K562 (cell line): ENCODE measurements at regions not wholly inside any gene's neighbourhood (a gene's known extent, or its start where the extent isn't known, plus 50 kb on each side); places are given as distances from the start of the nearest gene placed in this dataset.

ENCODE experiments used
- ATAC-seq: fragments of 200-7000 bp; cut with Tn5 transposase; 3 replicates; pipeline ENCODE4 v1.9.1; 2020; ENCODE audit warnings: moderate library complexity
- BruUV-seq: library from RNA; stranded (reverse); fragments of 400-500 nt; replicated peaks from 2 replicates; lab custom pipeline; 2021; lab: Mats Ljungman, UMichigan
- CTCF ChIA-PET: fragments of 300-600 bp; formaldehyde crosslinking; extraction: SDS; loops from one replicate; lab custom pipeline; 2021; ENCODE audit warnings: low intra/inter-chr PET ratio; lab: Yijun Ruan, JAX
- POLR2A ChIA-PET: fragments of 300-600, 350-650 bp; sonication (Branson Sonifier 250); formaldehyde crosslinking; extraction: SDS; loops from one replicate; lab custom pipeline; 2021; ENCODE audit warnings: antibody characterized with exemption, inconsistent platforms; lab: Yijun Ruan, JAX
- DNase-seq, 4 experiments: peaks; one replicate each; pipeline versions ENCODE4 v3.0.0 to v3.0.0-alpha.2; 2011 to 2018; ENCODE audit warnings: low spot score in 3 of 4, mixed read lengths in 3 of 4; ENCODE audit errors: extremely low read depth in 1 of 4
- FAIRE-seq: peaks from 2 replicates; lab custom pipeline; 2011; peaks lifted over from hg19 to GRCh38; lab: Jason Lieb, UNC
- H2AFZ ChIP-seq: 2 replicates; pipeline ENCODE4 v1.6.0; 2011; ENCODE audit warnings: low read depth, low read length, control low read depth, inconsistent platforms
- H3K27ac ChIP-seq: fragments of 200-600 bp; 3 replicates; pipeline ENCODE4 v1.8.0; 2011; ENCODE audit warnings: low read depth, mild to moderate bottlenecking, control low read depth, inconsistent platforms, low read length, moderate library complexity, mixed read lengths; ENCODE audit errors: extremely low read depth
- H3K27me3 ChIP-seq, 2 experiments: fragments of 300-600 bp in 1 of 2; 2 replicates in 1 of 2; 3 replicates in 1 of 2; pipeline versions ENCODE4 v1.6.0 to v1.8.0; 2011; ENCODE audit warnings: inconsistent platforms in 2 of 2, low read length in 2 of 2, mild to moderate bottlenecking in 1 of 2, mixed read lengths in 1 of 2, moderate library complexity in 1 of 2; ENCODE audit not compliant: control insufficient read depth in 2 of 2, insufficient read depth in 2 of 2
- H3K36me3 ChIP-seq: fragments of 300-600 bp; 3 replicates; pipeline ENCODE4 v1.8.0; 2011; ENCODE audit warnings: mild to moderate bottlenecking, low read length, inconsistent platforms; ENCODE audit not compliant: control insufficient read depth, insufficient read depth
- H3K4me1 ChIP-seq, 2 experiments: fragments of 200-600 bp in 1 of 2; replicated peaks in 1 of 2; 2 replicates in 1 of 2; 3 replicates in 1 of 2; pipeline versions ENCODE4 v1.5.1 to v1.8.0; 2011; ENCODE audit warnings: inconsistent platforms in 2 of 2, low read length in 2 of 2, mild to moderate bottlenecking in 1 of 2, mixed read lengths in 1 of 2, moderate library complexity in 1 of 2; ENCODE audit not compliant: control insufficient read depth in 2 of 2, insufficient read depth in 2 of 2
- H3K4me2 ChIP-seq: 2 replicates; pipeline ENCODE4 v1.6.1; 2011; ENCODE audit warnings: low read length, control low read depth, inconsistent platforms, mixed read lengths; ENCODE audit not compliant: insufficient read depth
- H3K4me3 ChIP-seq: fragments of 200-600 bp; sonication (generic), shearing (Covaris generic); 2 replicates; pipeline ENCODE4 v1.5.1; 2016; ENCODE audit warnings: control low read depth, inconsistent platforms
- H3K79me2 ChIP-seq: fragments of 200-600 bp; 3 replicates; pipeline ENCODE4 v1.8.0; 2011; ENCODE audit warnings: low read length, inconsistent platforms; ENCODE audit not compliant: control insufficient read depth, insufficient read depth
- H3K9ac ChIP-seq, 2 experiments: 2 replicates each; pipeline versions ENCODE4 v1.6.0 to v1.6.1; 2011; ENCODE audit warnings: low read depth in 2 of 2, low read length in 2 of 2, control low read depth in 1 of 2, inconsistent platforms in 1 of 2, mild to moderate bottlenecking in 1 of 2, mixed read lengths in 1 of 2; ENCODE audit not compliant: insufficient read depth in 1 of 2
- H3K9me1 ChIP-seq: one replicate; pipeline ENCODE4 v1.6.0; 2011; ENCODE audit warnings: inconsistent platforms, mild to moderate bottlenecking, low read length, moderate library complexity; ENCODE audit not compliant: control insufficient read depth, insufficient read depth
- H3K9me3 ChIP-seq: replicated peaks from 2 replicates; pipeline ENCODE4 v1.5.1; 2011; ENCODE audit warnings: low read depth, low read length, inconsistent platforms; ENCODE audit not compliant: control insufficient read depth, insufficient read depth
- H4K20me1 ChIP-seq: replicated peaks from 2 replicates; pipeline ENCODE4 v1.6.1; 2011; ENCODE audit warnings: low read length, inconsistent platforms, mixed read lengths; ENCODE audit not compliant: control insufficient read depth, insufficient read depth
- CTBP1 ChIP-seq: fragments of 450-650 bp; IDR thresholded peaks from 2 replicates; pipeline ENCODE4 v1.6.1; 2016; ENCODE audit warnings: borderline replicate concordance
- EGR1 ChIP-seq: fragments of 450-650 bp; conservative IDR thresholded peaks from 2 replicates; pipeline ENCODE4 v1.6.1; 2017; ENCODE audit warnings: mild to moderate bottlenecking
- ERF ChIP-seq: fragments of 450-650 bp; formaldehyde crosslinking; IDR thresholded peaks from 2 replicates; pipeline ENCODE4 v1.4.0; 2020; ENCODE audit warnings: mild to moderate bottlenecking, mixed read lengths
- GABPA ChIP-seq: fragments of 200-800 bp; sonication (Bioruptor generic); conservative IDR thresholded peaks from 2 replicates; pipeline ENCODE4 v1.6.1; 2016; ENCODE audit warnings: low read depth, missing genetic modification characterization, missing compliant biosample characterization
- GTF2E2 ChIP-seq: fragments of 200-800 bp; sonication (Bioruptor generic); IDR thresholded peaks from 2 replicates; pipeline ENCODE4 v1.6.1; 2016; ENCODE audit warnings: missing genetic modification characterization, missing compliant biosample characterization
- MBD2 ChIP-seq: sonication (generic); IDR thresholded peaks from 2 replicates; pipeline ENCODE4 v1.6.1; 2016; ENCODE audit warnings: low read depth, borderline replicate concordance
- MEF2A ChIP-seq: IDR thresholded peaks from 2 replicates; pipeline ENCODE4 v1.6.1; 2011; ENCODE audit warnings: low read depth, mild to moderate bottlenecking, low read length, moderate library complexity; ENCODE audit not compliant: control insufficient read depth
- NR2C1 ChIP-seq, 2 experiments: fragments of 450-650 bp; IDR thresholded peaks; 2 replicates each; pipeline ENCODE4 v1.6.1; 2017; ENCODE audit warnings: mild to moderate bottlenecking in 2 of 2, antibody characterized with exemption in 1 of 2, inconsistent platforms in 1 of 2, missing compliant biosample characterization in 1 of 2, missing genetic modification characterization in 1 of 2
- NR4A1 ChIP-seq, 2 experiments: fragments of 250-450 bp in 1 of 2; fragments of 450-650 bp in 1 of 2; sonication (Bioruptor Pico) in 1 of 2; IDR thresholded peaks; 2 replicates each; pipeline versions ENCODE4 v1.4.0 to v1.6.1; 2016 to 2020; ENCODE audit warnings: mild to moderate bottlenecking in 2 of 2, missing compliant biosample characterization in 1 of 2, missing genetic modification characterization in 1 of 2, moderate library complexity in 1 of 2
- SRSF9 ChIP-seq: fragments of 200-400 bp; formaldehyde crosslinking; IDR thresholded peaks from 2 replicates; pipeline ENCODE4 v1.6.1; 2017; ENCODE audit warnings: low read depth, low read length, borderline replicate concordance
- ZNF12 ChIP-seq: sonication (generic); formaldehyde crosslinking; IDR thresholded peaks from 2 replicates; pipeline ENCODE4 v1.4.0; 2020; ENCODE audit warnings: mild to moderate bottlenecking, missing genetic modification reagents
- WGBS: fragments of 100-300 bp; shearing (Covaris generic); methylation state at CpG from one replicate; pipeline ENCODE4 v1.1.6; 2016; ENCODE audit warnings: low coverage, mixed read lengths; ENCODE audit not compliant: insufficient coverage; ENCODE audit errors: missing lambda C conversion rate; 5-methylcytosine and 5-hydroxymethylcytosine counted together
- in situ Hi-C: fragments of 300-500 bp; cut with MboI; formaldehyde crosslinking; loops from 4 replicates; pipeline ENCODE4 v1.15.0; 2018; ENCODE audit warnings: inconsistent platforms, mixed read lengths
- intact Hi-C: fragments of 100-400 bp; cut with micrococcal nuclease; formaldehyde crosslinking; loops from 2 replicates; pipeline ENCODE4 v1.14.2; 2022
- TF ChIP-seq, protein P1 (sequence below), 2 experiments: fragments of 450-650 bp in 1 of 2; IDR thresholded peaks; 2 replicates each; pipeline ENCODE4 v1.6.1; 2011 to 2017; ENCODE audit warnings: low read depth in 2 of 2, antibody characterized with exemption in 1 of 2, borderline replicate concordance in 1 of 2, low read length in 1 of 2, mild to moderate bottlenecking in 1 of 2, mixed read lengths in 1 of 2; ENCODE audit not compliant: control insufficient read depth in 1 of 2
- TF ChIP-seq, protein P2 (sequence below): fragments of 250-450 bp; sonication (Bioruptor Pico); IDR thresholded peaks from 2 replicates; pipeline ENCODE4 v1.8.0; 2022; ENCODE audit warnings: moderate library complexity, mild to moderate bottlenecking, inconsistent platforms
- TF ChIP-seq, protein P3 (sequence below): sonication (generic); formaldehyde crosslinking; IDR thresholded peaks from 2 replicates; pipeline ENCODE4 v1.8.0; 2023; ENCODE audit warnings: mild to moderate bottlenecking, missing genetic modification reagents

DNA sequence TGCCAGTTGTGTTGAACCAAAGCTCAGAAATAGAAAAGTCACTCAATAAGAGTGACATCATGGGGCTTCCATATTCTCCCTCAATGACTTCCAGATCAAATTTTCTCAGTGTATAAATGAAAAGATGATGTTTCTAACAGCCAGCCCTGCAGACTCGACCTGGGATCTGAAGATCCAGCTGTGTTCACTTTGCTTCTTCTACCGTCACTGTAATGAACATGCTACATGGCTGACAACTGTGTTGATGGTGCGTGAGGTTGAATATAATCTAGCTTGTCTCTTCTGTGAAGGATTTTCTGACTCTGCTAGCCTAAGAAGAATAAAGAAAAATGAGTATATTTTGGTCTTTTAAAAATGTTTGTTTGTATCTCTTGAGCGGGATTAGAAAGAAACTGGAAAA lies 577.8 kb downstream of the ETNK1 start:
- Histone ChIP-seq H3K79me2 (no peaks in the 10 kb centered on the region), H2AFZ (no peak overlapping the region), H3K4me2 (no peak overlapping the region), H3K9me1 (no peaks in the 10 kb centered on the region), H3K9ac (no peak overlapping the region), H3K36me3 (no peaks in the 10 kb centered on the region), H3K4me1 (no peaks in the 10 kb centered on the region), H4K20me1 (no peaks in the 10 kb centered on the region), H3K27ac (no peak overlapping the region), H3K9me3 (no peaks in the 10 kb centered on the region), H3K27me3 (no peaks in the 10 kb centered on the region), H3K4me3 (no peak overlapping the region)
- FAIRE-seq (no peak), ATAC-seq (no peak), DNase-seq (no peak)
- CTCF ChIA-PET, result no interaction called here
- no TSS peak for BruUV-seq
- 61% methylated on average over 4 of the region's 4 CpGs for WGBS
- intact Hi-C loops (loop anchor here (10.0 kb wide), 2 partner anchors 302 to 822 kb away; no protein-coding TSS in a partner anchor), in situ Hi-C loops (no loop called here)
- POLR2A ChIA-PET, result no interaction called here
- TF ChIP-seq, protein P1, sequence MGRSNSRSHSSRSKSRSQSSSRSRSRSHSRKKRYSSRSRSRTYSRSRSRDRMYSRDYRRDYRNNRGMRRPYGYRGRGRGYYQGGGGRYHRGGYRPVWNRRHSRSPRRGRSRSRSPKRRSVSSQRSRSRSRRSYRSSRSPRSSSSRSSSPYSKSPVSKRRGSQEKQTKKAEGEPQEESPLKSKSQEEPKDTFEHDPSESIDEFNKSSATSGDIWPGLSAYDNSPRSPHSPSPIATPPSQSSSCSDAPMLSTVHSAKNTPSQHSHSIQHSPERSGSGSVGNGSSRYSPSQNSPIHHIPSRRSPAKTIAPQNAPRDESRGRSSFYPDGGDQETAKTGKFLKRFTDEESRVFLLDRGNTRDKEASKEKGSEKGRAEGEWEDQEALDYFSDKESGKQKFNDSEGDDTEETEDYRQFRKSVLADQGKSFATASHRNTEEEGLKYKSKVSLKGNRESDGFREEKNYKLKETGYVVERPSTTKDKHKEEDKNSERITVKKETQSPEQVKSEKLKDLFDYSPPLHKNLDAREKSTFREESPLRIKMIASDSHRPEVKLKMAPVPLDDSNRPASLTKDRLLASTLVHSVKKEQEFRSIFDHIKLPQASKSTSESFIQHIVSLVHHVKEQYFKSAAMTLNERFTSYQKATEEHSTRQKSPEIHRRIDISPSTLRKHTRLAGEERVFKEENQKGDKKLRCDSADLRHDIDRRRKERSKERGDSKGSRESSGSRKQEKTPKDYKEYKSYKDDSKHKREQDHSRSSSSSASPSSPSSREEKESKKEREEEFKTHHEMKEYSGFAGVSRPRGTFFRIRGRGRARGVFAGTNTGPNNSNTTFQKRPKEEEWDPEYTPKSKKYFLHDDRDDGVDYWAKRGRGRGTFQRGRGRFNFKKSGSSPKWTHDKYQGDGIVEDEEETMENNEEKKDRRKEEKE (IDR thresholded peaks at IDR 0.05; ENCODE audit: borderline replicate concordance in 1 of 2, control insufficient read depth in 1 of 2, low read depth in 2 of 2, low read length in 1 of 2), result no peak
- TF ChIP-seq GTF2E2 (tag) (no peak), NR4A1 (CRISPR knock-in tag; IDR thresholded peaks at IDR 0.05) (no peak), NR4A1 (tag; IDR thresholded peaks at IDR 0.05) (no peak), GABPA (no peak), EGR1 (no peak), NR2C1 (IDR thresholded peaks at IDR 0.05) (no peak), NR2C1 (tag; IDR thresholded peaks at IDR 0.05) (no peak), MBD2 (no peak), CTBP1 (no peak), SRSF9 (no peak), MEF2A (no peak), ZNF12 (CRISPR knock-in tag) (no peak), ERF (no peak)
- TF ChIP-seq, protein P2, sequence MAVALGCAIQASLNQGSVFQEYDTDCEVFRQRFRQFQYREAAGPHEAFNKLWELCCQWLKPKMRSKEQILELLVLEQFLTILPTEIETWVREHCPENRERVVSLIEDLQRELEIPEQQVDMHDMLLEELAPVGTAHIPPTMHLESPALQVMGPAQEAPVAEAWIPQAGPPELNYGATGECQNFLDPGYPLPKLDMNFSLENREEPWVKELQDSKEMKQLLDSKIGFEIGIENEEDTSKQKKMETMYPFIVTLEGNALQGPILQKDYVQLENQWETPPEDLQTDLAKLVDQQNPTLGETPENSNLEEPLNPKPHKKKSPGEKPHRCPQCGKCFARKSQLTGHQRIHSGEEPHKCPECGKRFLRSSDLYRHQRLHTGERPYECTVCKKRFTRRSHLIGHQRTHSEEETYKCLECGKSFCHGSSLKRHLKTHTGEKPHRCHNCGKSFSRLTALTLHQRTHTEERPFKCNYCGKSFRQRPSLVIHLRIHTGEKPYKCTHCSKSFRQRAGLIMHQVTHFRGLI (CRISPR knock-in tag), result no peak
- TF ChIP-seq, protein P3, sequence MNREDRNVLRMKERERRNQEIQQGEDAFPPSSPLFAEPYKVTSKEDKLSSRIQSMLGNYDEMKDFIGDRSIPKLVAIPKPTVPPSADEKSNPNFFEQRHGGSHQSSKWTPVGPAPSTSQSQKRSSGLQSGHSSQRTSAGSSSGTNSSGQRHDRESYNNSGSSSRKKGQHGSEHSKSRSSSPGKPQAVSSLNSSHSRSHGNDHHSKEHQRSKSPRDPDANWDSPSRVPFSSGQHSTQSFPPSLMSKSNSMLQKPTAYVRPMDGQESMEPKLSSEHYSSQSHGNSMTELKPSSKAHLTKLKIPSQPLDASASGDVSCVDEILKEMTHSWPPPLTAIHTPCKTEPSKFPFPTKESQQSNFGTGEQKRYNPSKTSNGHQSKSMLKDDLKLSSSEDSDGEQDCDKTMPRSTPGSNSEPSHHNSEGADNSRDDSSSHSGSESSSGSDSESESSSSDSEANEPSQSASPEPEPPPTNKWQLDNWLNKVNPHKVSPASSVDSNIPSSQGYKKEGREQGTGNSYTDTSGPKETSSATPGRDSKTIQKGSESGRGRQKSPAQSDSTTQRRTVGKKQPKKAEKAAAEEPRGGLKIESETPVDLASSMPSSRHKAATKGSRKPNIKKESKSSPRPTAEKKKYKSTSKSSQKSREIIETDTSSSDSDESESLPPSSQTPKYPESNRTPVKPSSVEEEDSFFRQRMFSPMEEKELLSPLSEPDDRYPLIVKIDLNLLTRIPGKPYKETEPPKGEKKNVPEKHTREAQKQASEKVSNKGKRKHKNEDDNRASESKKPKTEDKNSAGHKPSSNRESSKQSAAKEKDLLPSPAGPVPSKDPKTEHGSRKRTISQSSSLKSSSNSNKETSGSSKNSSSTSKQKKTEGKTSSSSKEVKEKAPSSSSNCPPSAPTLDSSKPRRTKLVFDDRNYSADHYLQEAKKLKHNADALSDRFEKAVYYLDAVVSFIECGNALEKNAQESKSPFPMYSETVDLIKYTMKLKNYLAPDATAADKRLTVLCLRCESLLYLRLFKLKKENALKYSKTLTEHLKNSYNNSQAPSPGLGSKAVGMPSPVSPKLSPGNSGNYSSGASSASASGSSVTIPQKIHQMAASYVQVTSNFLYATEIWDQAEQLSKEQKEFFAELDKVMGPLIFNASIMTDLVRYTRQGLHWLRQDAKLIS (CRISPR knock-in tag), result no peak
